WTC11 (cell line): ENCODE measurements at regions not wholly inside any gene's neighbourhood (a gene's known extent, or its start where the extent isn't known, plus 50 kb on each side); places are given as distances from the start of the nearest gene placed in this dataset.

Source experiments
- E2F1 ChIP-seq: sonication (generic); formaldehyde crosslinking; IDR thresholded peaks from 2 replicates; pipeline ENCODE4 v1.8.0; 2022; ENCODE audit warnings: mild to moderate bottlenecking, missing genetic modification reagents
- ETV6 ChIP-seq: sonication (generic); formaldehyde crosslinking; IDR thresholded peaks from 2 replicates; pipeline ENCODE4 v1.8.1; 2022; ENCODE audit warnings: mild to moderate bottlenecking, missing genetic modification reagents
- FOXJ3 ChIP-seq: sonication (generic); formaldehyde crosslinking; IDR thresholded peaks from 2 replicates; pipeline ENCODE4 v1.9.0; 2021; ENCODE audit warnings: missing genetic modification reagents, mild to moderate bottlenecking, borderline replicate concordance
- STAT6 ChIP-seq: sonication (generic); formaldehyde crosslinking; conservative IDR thresholded peaks from 2 replicates; pipeline ENCODE4 v1.8.1; 2023; ENCODE audit warnings: mild to moderate bottlenecking, low read depth, missing genetic modification reagents, moderate library complexity
- TCF7 ChIP-seq: sonication (generic); formaldehyde crosslinking; IDR thresholded peaks from 2 replicates; pipeline ENCODE4 v1.8.0; 2022; ENCODE audit warnings: mild to moderate bottlenecking, low read depth, missing genetic modification reagents, moderate library complexity
- USF2 ChIP-seq: sonication (generic); formaldehyde crosslinking; IDR thresholded peaks from 2 replicates; pipeline ENCODE4 v1.8.1; 2023; ENCODE audit warnings: mild to moderate bottlenecking, missing genetic modification reagents, moderate library complexity
- ZNF138 ChIP-seq: sonication (generic); formaldehyde crosslinking; conservative IDR thresholded peaks from 2 replicates; pipeline ENCODE4 v1.8.1; 2022; ENCODE audit warnings: mild to moderate bottlenecking, moderate library complexity, missing genetic modification reagents
- ZNF423 ChIP-seq: fragments of 250-450 bp; sonication (Bioruptor Pico); IDR thresholded peaks from 2 replicates; pipeline ENCODE4 v2.1.2; 2022; ENCODE audit warnings: mild to moderate bottlenecking, moderate library complexity
- TF ChIP-seq, protein P1 (sequence below): fragments of 200-600 bp; IDR thresholded peaks from 2 replicates; pipeline ENCODE4 v1.8.0; 2022; ENCODE audit warnings: antibody characterized with exemption
- TF ChIP-seq, protein P2 (sequence below): sonication (generic); formaldehyde crosslinking; IDR thresholded peaks from 2 replicates; pipeline ENCODE4 v1.8.1; 2023; ENCODE audit warnings: mild to moderate bottlenecking, moderate library complexity, missing genetic modification reagents

DNA sequence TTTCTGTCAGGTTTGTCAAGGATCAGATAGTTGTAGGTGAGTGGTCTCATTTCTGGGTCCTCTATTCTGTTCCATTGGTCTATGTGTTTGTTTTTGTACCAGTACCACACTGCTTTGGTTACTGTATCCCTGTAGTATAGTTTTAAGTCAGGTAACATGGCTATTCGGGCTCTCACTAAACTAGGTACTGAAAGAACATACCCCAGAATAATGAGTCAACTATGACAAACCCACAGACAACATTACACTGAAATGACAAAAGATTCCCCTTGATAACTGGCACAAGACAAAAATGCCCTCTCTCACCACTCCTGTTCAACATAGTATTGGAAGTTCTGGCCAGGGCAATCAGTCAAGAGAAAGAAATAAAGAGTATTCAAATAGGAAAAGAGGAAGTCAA is 535.3 kb upstream of the CYLC2 start:
- TF ChIP-seq, protein P1, sequence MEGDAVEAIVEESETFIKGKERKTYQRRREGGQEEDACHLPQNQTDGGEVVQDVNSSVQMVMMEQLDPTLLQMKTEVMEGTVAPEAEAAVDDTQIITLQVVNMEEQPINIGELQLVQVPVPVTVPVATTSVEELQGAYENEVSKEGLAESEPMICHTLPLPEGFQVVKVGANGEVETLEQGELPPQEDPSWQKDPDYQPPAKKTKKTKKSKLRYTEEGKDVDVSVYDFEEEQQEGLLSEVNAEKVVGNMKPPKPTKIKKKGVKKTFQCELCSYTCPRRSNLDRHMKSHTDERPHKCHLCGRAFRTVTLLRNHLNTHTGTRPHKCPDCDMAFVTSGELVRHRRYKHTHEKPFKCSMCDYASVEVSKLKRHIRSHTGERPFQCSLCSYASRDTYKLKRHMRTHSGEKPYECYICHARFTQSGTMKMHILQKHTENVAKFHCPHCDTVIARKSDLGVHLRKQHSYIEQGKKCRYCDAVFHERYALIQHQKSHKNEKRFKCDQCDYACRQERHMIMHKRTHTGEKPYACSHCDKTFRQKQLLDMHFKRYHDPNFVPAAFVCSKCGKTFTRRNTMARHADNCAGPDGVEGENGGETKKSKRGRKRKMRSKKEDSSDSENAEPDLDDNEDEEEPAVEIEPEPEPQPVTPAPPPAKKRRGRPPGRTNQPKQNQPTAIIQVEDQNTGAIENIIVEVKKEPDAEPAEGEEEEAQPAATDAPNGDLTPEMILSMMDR, result no peak
- TF ChIP-seq ETV6 (CRISPR knock-in tag) (no peak), ZNF138 (CRISPR knock-in tag) (no peak), STAT6 (CRISPR knock-in tag) (no peak), ZNF423 (CRISPR knock-in tag) (no peak), FOXJ3 (CRISPR knock-in tag) (no peak), E2F1 (CRISPR knock-in tag) (no peak), TCF7 (no peak), USF2 (CRISPR knock-in tag) (no peak)
- TF ChIP-seq, protein P2, sequence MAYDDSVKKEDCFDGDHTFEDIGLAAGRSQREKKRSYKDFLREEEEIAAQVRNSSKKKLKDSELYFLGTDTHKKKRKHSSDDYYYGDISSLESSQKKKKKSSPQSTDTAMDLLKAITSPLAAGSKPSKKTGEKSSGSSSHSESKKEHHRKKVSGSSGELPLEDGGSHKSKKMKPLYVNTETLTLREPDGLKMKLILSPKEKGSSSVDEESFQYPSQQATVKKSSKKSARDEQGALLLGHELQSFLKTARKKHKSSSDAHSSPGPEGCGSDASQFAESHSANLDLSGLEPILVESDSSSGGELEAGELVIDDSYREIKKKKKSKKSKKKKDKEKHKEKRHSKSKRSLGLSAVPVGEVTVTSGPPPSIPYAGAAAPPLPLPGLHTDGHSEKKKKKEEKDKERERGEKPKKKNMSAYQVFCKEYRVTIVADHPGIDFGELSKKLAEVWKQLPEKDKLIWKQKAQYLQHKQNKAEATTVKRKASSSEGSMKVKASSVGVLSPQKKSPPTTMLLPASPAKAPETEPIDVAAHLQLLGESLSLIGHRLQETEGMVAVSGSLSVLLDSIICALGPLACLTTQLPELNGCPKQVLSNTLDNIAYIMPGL, result no peak
